GM21515 (cell line): ENCODE measurements at regions not wholly inside any gene's neighbourhood (a gene's known extent, or its start where the extent isn't known, plus 50 kb on each side); places are given as distances from the start of the nearest gene placed in this dataset.
"Not testable (repeated sequence)": the region's sequence is repeated elsewhere in the genome, so short reads cannot be mapped to it uniquely, and the experiment has no call there.

Experiments used
- ATAC-seq: cut with Tn5 transposase; IDR thresholded peaks from one replicate; pipeline ENCODE4 v1.9.1; 2021; ENCODE audit not compliant: unreplicated experiment

GRCh38 chrX:124690495-124690894, 344.1 kb downstream of the SH2D1A start:
- no peak for ATAC-seq

GRCh38 chrX:124699876-124700275, 353.5 kb downstream of the SH2D1A start:
- ATAC-seq = no peak

GRCh38 chrX:124717537-124717936, 371.2 kb downstream of the SH2D1A start:
- ATAC-seq = no peak

GRCh38 chrX:124719060-124719459, 372.7 kb downstream of the SH2D1A start:
- no peak for ATAC-seq

GRCh38 chrX:124720532-124720931, 374.2 kb downstream of the SH2D1A start:
- no peak for ATAC-seq

GRCh38 chrX:124725502-124725901, 379.1 kb downstream of the SH2D1A start:
- no peak for ATAC-seq

- ATAC-seq = no peak
Measured at GRCh38 chrX:124726292-124726691, 379.9 kb downstream of the SH2D1A start.

- ATAC-seq = no peak
Measured at GRCh38 chrX:124726881-124727280, 380.5 kb downstream of the SH2D1A start.

- ATAC-seq = no peak
Measured at GRCh38 chrX:124736553-124737270, 390.3 kb downstream of the SH2D1A start.

- no peak for ATAC-seq
Measured at GRCh38 chrX:124737771-124738170, 391.4 kb downstream of the SH2D1A start.

- ATAC-seq = no peak
Measured at GRCh38 chrX:124747295-124747694, 400.9 kb downstream of the SH2D1A start.

GRCh38 chrX:124764354-124764753, 418.0 kb downstream of the SH2D1A start:
- no peak for ATAC-seq

GRCh38 chrX:124769166-124769565, 422.8 kb downstream of the SH2D1A start:
- no peak for ATAC-seq

- no peak for ATAC-seq
Measured at GRCh38 chrX:124771292-124771691, 424.9 kb downstream of the SH2D1A start.

GRCh38 chrX:124788253-124788652, 441.9 kb downstream of the SH2D1A start:
- not testable (repeated sequence) for ATAC-seq

GRCh38 chrX:124789874-124790273, 443.5 kb downstream of the SH2D1A start:
- ATAC-seq = not testable (repeated sequence)

GRCh38 chrX:124791492-124792095, 445.2 kb downstream of the SH2D1A start:
- no peak for ATAC-seq

GRCh38 chrX:124796989-124797388, 450.6 kb downstream of the SH2D1A start:
- no peak for ATAC-seq

- ATAC-seq = no peak
Measured at GRCh38 chrX:124804962-124805361, 458.6 kb downstream of the SH2D1A start.

- no peak for ATAC-seq
Measured at GRCh38 chrX:124805486-124805885, 459.1 kb downstream of the SH2D1A start.

- no peak for ATAC-seq
Measured at GRCh38 chrX:124814106-124814505, 467.7 kb downstream of the SH2D1A start.

GRCh38 chrX:124818033-124818432, 471.7 kb downstream of the SH2D1A start:
- no peak for ATAC-seq

- no peak for ATAC-seq
Measured at GRCh38 chrX:124818764-124819163, 472.4 kb downstream of the SH2D1A start.
